Liver (tissue), 8 donors: ENCODE measurements at regions not wholly inside any gene's neighbourhood (a gene's known extent, or its start where the extent isn't known, plus 50 kb on each side); places are given as distances from the start of the nearest gene placed in this dataset.
"Not testable (repeated sequence)": the region's sequence is repeated elsewhere in the genome, so short reads cannot be mapped to it uniquely, and the experiment has no call there.

ENCODE experiments used
- DNase-seq: peaks from one replicate; pipeline ENCODE4 v3.0.0-alpha.2; 2017; ENCODE audit warnings: low spot score
- H3K27ac ChIP-seq, 2 donors: one replicate each; pipeline ENCODE4 v1.7.0; 2013; ENCODE audit warnings: inconsistent platforms in 2 of 2, low read length in 2 of 2, control low read depth in 1 of 2, low read depth in 1 of 2, mild to moderate bottlenecking in 1 of 2
- H3K27me3 ChIP-seq, 4 donors: one replicate each; pipeline versions ENCODE4 v1.6.1 to v1.7.0; 2013; ENCODE audit warnings: low read length in 3 of 4, inconsistent platforms in 1 of 4, mild to moderate bottlenecking in 1 of 4, moderate library complexity in 1 of 4; ENCODE audit not compliant: control insufficient read depth in 4 of 4, insufficient read depth in 4 of 4
- H3K36me3 ChIP-seq, 4 donors: one replicate each; pipeline versions ENCODE4 v1.6.1 to v1.7.0; 2013; ENCODE audit warnings: low read length in 3 of 4, mild to moderate bottlenecking in 3 of 4, low read depth in 1 of 4, moderate library complexity in 1 of 4; ENCODE audit not compliant: control insufficient read depth in 4 of 4, insufficient read depth in 3 of 4
- H3K4me1 ChIP-seq, 4 donors: one replicate each; pipeline versions ENCODE4 v1.6.1 to v1.7.0; 2013; ENCODE audit warnings: low read length in 3 of 4, mild to moderate bottlenecking in 3 of 4, moderate library complexity in 1 of 4; ENCODE audit not compliant: control insufficient read depth in 4 of 4, insufficient read depth in 4 of 4
- H3K4me3 ChIP-seq, 3 donors: one replicate each; pipeline versions ENCODE4 v1.6.1 to v1.7.0; 2013; ENCODE audit warnings: low read length in 3 of 3, control low read depth in 1 of 3, low read depth in 1 of 3, mild to moderate bottlenecking in 1 of 3
- H3K9ac ChIP-seq, 2 donors: one replicate each; pipeline ENCODE4 v1.7.0; 2013; ENCODE audit warnings: low read length in 2 of 2, mild to moderate bottlenecking in 2 of 2, moderate library complexity in 2 of 2, control low read depth in 1 of 2, low read depth in 1 of 2
- H3K9me3 ChIP-seq, 4 donors: one replicate each; pipeline versions ENCODE4 v1.6.1 to v1.7.0; 2013; ENCODE audit warnings: low read length in 3 of 4; ENCODE audit not compliant: control insufficient read depth in 4 of 4
- CTCF ChIP-seq: fragments of 150-350 bp; IDR thresholded peaks from 2 replicates; pipeline ENCODE4 v1.5.1; 2017; ENCODE audit warnings: improper control_type of control experiment, low read depth, low read length; ENCODE audit not compliant: missing input control
- EGR1 ChIP-seq, 2 donors: IDR thresholded peaks; 2 replicates each; pipeline ENCODE4 v1.6.1; 2016 to 2018; ENCODE audit warnings: antibody characterized with exemption in 2 of 2, low read depth in 2 of 2
- FOXA1 ChIP-seq: IDR thresholded peaks from 2 replicates; pipeline ENCODE4 v1.6.1; 2016; ENCODE audit warnings: antibody characterized with exemption
- FOXA2 ChIP-seq: IDR thresholded peaks from 2 replicates; pipeline ENCODE4 v1.6.1; 2016; ENCODE audit warnings: antibody characterized with exemption
- GABPA ChIP-seq, 2 donors: IDR thresholded peaks in 1 of 2; conservative IDR thresholded peaks in 1 of 2; 2 replicates each; pipeline ENCODE4 v1.6.1; 2016; ENCODE audit warnings: antibody characterized with exemption in 2 of 2, mild to moderate bottlenecking in 1 of 2, moderate library complexity in 1 of 2
- HNF4A ChIP-seq, 2 donors: conservative IDR thresholded peaks; 2 replicates each; pipeline ENCODE4 v1.6.1; 2016; ENCODE audit warnings: antibody characterized with exemption in 2 of 2, mild to moderate bottlenecking in 2 of 2
- HNF4G ChIP-seq: IDR thresholded peaks from 2 replicates; pipeline ENCODE4 v1.6.1; 2016; ENCODE audit warnings: antibody characterized with exemption
- MAX ChIP-seq: IDR thresholded peaks from 2 replicates; pipeline ENCODE4 v1.6.1; 2016; ENCODE audit warnings: antibody characterized with exemption
- RAD21 ChIP-seq, 2 donors: IDR thresholded peaks; 2 replicates each; pipeline ENCODE4 v1.6.1; 2016; ENCODE audit warnings: antibody characterized with exemption in 2 of 2, mild to moderate bottlenecking in 2 of 2
- REST ChIP-seq: IDR thresholded peaks from 2 replicates; pipeline ENCODE4 v1.6.1; 2016; ENCODE audit warnings: antibody characterized with exemption, mild to moderate bottlenecking
- SP1 ChIP-seq: IDR thresholded peaks from 2 replicates; pipeline ENCODE4 v1.6.1; 2018; ENCODE audit warnings: antibody characterized with exemption, mild to moderate bottlenecking
- TAF1 ChIP-seq: conservative IDR thresholded peaks from 2 replicates; pipeline ENCODE4 v1.6.1; 2016; ENCODE audit warnings: antibody characterized with exemption, mild to moderate bottlenecking
- YY1 ChIP-seq: IDR thresholded peaks from 2 replicates; pipeline ENCODE4 v1.6.1; 2016; ENCODE audit warnings: antibody characterized with exemption, mild to moderate bottlenecking
- ZBTB33 ChIP-seq: IDR thresholded peaks from 2 replicates; pipeline ENCODE4 v1.6.1; 2016; ENCODE audit warnings: antibody characterized with exemption
- WGBS: extraction: QIAGEN DNeasy Blood & Tissue Kit; methylation state at CpG from one replicate; pipeline ENCODE4 v1.1.7; 2013; 5-methylcytosine and 5-hydroxymethylcytosine counted together
- donor health status: healthy.
- donor health status: healthy.
- donor health status: healthy.
- donor health status: healthy.
- donor health status: healthy.

GRCh38 chr6:13872681-13873080 lies 52.1 kb upstream of the RNF182 start:
- TF ChIP-seq RAD21 (IDR thresholded peaks at IDR 0.05) (no peak), REST (no peak), SP1 (no peak), ZBTB33 (no peak), HNF4G (no peak), HNF4A (conservative IDR thresholded peaks at IDR 0.05) (no peak), YY1 (no peak), FOXA2 (no peak), TAF1 (no peak), MAX (no peak)
- Histone ChIP-seq H3K9me3 (no peaks in the 10 kb centered on the region), H3K27ac (no peak overlapping the region), H3K4me1 (peaks cover 0 to 8% (median 6%) of the 10 kb centered on the region in 4 donors), H3K27me3 (no peaks in the 10 kb centered on the region), H3K4me3 (no peak overlapping the region), H3K36me3 (no peaks in the 10 kb centered on the region), H3K9ac (no peak overlapping the region)
- WGBS: 82% methylated on average over 2 of the region's 2 CpGs
- no peak for DNase-seq

GRCh38 chr6:13872006-13872405 lies 52.7 kb upstream of the RNF182 start:
- not testable (repeated sequence) for H3K36me3 ChIP-seq, H3K4me1 ChIP-seq, H3K27ac ChIP-seq, DNase-seq, H3K4me3 ChIP-seq, H3K27me3 ChIP-seq, H3K9ac ChIP-seq, H3K9me3 ChIP-seq
- WGBS: 94% methylated on average over 23 of the region's 23 CpGs

GRCh38 chr6:13870214-13870830 lies 54.4 kb upstream of the RNF182 start:
- no peak overlapping the region for H3K27ac ChIP-seq
- no peaks in the 10 kb centered on the region for H3K9me3 ChIP-seq
- peaks cover 0 to 8% (median 6%) of the 10 kb centered on the region in 4 donors for H3K4me1 ChIP-seq
- WGBS: 85% methylated on average over 4 of the region's 4 CpGs
- H3K27me3 ChIP-seq: no peaks in the 10 kb centered on the region
- H3K4me3 ChIP-seq: no peak overlapping the region
- H3K36me3 ChIP-seq: no peaks in the 10 kb centered on the region
- no peak for DNase-seq
- H3K9ac ChIP-seq: no peak overlapping the region
- TF ChIP-seq SP1 (no peak), CTCF (no peak), REST (no peak), EGR1 (IDR thresholded peaks at IDR 0.05; ENCODE audit: low read depth in 2 of 2) (no peak), FOXA1 (no peak), YY1 (no peak), GABPA (IDR thresholded peaks at IDR 0.05 in 1 of 2, conservative IDR thresholded peaks at IDR 0.05 in 1 of 2) (no peak), FOXA2 (no peak), TAF1 (no peak), RAD21 (IDR thresholded peaks at IDR 0.05) (no peak)
